GM23338 (cell line): ENCODE measurements at regions not wholly inside any gene's neighbourhood (a gene's known extent, or its start where the extent isn't known, plus 50 kb on each side); places are given as distances from the start of the nearest gene placed in this dataset.

Source experiments
- CTCF ChIP-seq, 2 experiments: fragments of 200-600 bp in 1 of 2; sonication (generic) in 1 of 2; conservative IDR thresholded peaks; 2 replicates each; pipeline versions ENCODE4 v1.5.1 to v1.6.1; 2016 to 2017; ENCODE audit warnings: antibody characterized with exemption in 2 of 2, low read depth in 2 of 2, mild to moderate bottlenecking in 2 of 2, moderate library complexity in 1 of 2
- JUNB ChIP-seq: IDR thresholded peaks from one replicate; pipeline ENCODE4 v1.6.1; 2016; ENCODE audit warnings: antibody characterized with exemption; ENCODE audit not compliant: unreplicated experiment

DNA sequence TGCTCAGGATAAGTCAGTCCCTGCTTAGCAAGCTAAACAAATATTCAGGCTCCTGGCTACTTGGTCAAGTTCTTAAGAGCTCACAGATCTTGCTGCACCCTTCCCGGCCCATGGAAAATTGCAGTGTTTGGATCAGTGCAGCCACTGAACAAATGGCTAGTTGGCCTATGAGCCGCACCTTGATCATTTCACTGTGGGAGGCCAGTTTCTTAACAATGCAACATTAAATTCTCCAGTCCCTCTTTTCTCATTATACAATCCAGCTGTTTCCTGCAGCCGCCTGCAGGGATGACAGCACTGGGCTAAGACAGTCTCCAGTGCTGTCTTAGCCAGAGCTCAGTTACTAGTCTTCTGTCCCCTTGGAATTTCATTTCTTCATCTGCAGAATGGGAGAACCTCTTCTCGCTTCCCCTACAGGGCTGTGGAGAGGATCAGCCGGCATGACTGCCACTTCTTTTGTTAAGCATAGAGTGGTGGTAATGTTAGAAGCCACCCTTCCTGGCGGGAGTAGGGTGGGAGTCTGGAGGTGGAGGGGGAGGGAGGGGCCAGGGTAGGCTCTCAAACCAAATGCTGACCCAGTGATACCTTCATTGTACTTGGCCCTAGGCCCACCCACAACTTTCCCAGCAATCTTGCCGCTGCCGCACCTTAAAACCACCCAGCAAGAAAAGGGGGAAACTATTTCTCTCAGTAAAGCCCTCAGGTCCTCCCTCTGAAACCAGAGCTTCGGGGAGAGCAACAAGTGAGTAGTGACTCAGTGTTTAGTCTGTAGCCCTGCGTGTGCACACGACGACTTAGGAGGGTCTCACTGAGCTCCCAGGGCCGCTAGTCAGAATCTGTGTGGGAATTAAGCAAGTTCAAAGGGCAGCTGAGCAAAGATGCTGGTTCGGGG lies 145.7 kb downstream of the NUAK1 start:
- TF ChIP-seq JUNB (no peak), CTCF (conservative IDR thresholded peaks at IDR 0.05; ENCODE audit: low read depth in 2 of 2) (no peak)
